Esophagus muscularis mucosa (tissue), 3 donors: ENCODE measurements at regions not wholly inside any gene's neighbourhood (a gene's known extent, or its start where the extent isn't known, plus 50 kb on each side); places are given as distances from the start of the nearest gene placed in this dataset.

Source experiments
- POLR2A ChIP-seq: fragments of 450-650 bp; IDR thresholded peaks from one replicate; pipeline ENCODE4 v1.6.1; 2017; ENCODE audit warnings: antibody characterized with exemption, moderate library complexity, mild to moderate bottlenecking, low read depth
- TF ChIP-seq, protein P1 (sequence below), 3 experiments: fragments of 200-600 bp in 2 of 3; fragments of 450-650 bp in 1 of 3; sonication (generic) in 2 of 3; IDR thresholded peaks; one replicate each; pipeline ENCODE4 v1.5.1; 2017 to 2019; ENCODE audit warnings: antibody characterized with exemption in 3 of 3, mild to moderate bottlenecking in 2 of 3, moderate library complexity in 1 of 3

- TF ChIP-seq, protein P1, sequence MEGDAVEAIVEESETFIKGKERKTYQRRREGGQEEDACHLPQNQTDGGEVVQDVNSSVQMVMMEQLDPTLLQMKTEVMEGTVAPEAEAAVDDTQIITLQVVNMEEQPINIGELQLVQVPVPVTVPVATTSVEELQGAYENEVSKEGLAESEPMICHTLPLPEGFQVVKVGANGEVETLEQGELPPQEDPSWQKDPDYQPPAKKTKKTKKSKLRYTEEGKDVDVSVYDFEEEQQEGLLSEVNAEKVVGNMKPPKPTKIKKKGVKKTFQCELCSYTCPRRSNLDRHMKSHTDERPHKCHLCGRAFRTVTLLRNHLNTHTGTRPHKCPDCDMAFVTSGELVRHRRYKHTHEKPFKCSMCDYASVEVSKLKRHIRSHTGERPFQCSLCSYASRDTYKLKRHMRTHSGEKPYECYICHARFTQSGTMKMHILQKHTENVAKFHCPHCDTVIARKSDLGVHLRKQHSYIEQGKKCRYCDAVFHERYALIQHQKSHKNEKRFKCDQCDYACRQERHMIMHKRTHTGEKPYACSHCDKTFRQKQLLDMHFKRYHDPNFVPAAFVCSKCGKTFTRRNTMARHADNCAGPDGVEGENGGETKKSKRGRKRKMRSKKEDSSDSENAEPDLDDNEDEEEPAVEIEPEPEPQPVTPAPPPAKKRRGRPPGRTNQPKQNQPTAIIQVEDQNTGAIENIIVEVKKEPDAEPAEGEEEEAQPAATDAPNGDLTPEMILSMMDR (IDR thresholded peaks at IDR 0.05): no peak
- no peak for TF ChIP-seq POLR2A
Observed at GRCh38 chr1:115428676-115429075, 90.6 kb upstream of the NGF start.
